RWPE2 (cell line): ENCODE measurements at regions not wholly inside any gene's neighbourhood (a gene's known extent, or its start where the extent isn't known, plus 50 kb on each side); places are given as distances from the start of the nearest gene placed in this dataset.

Experiments used
- ATAC-seq: fragments of 200-7000 bp; cut with Tn5 transposase; 3 replicates; pipeline ENCODE4 v1.9.1; 2021; ENCODE audit warnings: low read depth
- DNase-seq: peaks from one replicate; pipeline ENCODE4 v3.0.0-alpha.2; 2020; ENCODE audit warnings: low spot score
- H3K27ac ChIP-seq: fragments of 450-650 bp; 2 replicates; pipeline ENCODE4 v1.5.1; 2017; ENCODE audit warnings: mild to moderate bottlenecking; ENCODE audit not compliant: poor library complexity, severe bottlenecking
- H3K27me3 ChIP-seq: fragments of 250-450 bp; sonication (Bioruptor Pico); 2 replicates; pipeline ENCODE4 v1.5.1; 2021; ENCODE audit warnings: mild to moderate bottlenecking, moderate library complexity; ENCODE audit not compliant: insufficient read depth, poor library complexity, severe bottlenecking
- H3K36me3 ChIP-seq: fragments of 250-450 bp; sonication (Bioruptor Pico); 2 replicates; pipeline ENCODE4 v1.5.1; 2020; ENCODE audit warnings: low read depth, mild to moderate bottlenecking, moderate library complexity
- H3K4me1 ChIP-seq: fragments of 250-450 bp; sonication (Bioruptor Pico); 2 replicates; pipeline ENCODE4 v1.5.1; 2021; ENCODE audit warnings: mild to moderate bottlenecking, moderate library complexity; ENCODE audit not compliant: insufficient read depth, poor library complexity, severe bottlenecking
- H3K4me3 ChIP-seq: fragments of 250-450 bp; sonication (Bioruptor Pico); 2 replicates; pipeline ENCODE4 v1.5.1; 2021; ENCODE audit warnings: mild to moderate bottlenecking, moderate library complexity; ENCODE audit not compliant: severe bottlenecking
- H3K9me3 ChIP-seq: fragments of 250-450 bp; sonication (Bioruptor Pico); 2 replicates; pipeline ENCODE4 v1.5.1; 2021; ENCODE audit warnings: mild to moderate bottlenecking, moderate library complexity; ENCODE audit not compliant: severe bottlenecking
- TF ChIP-seq, protein P1 (sequence below): fragments of 450-650 bp; IDR thresholded peaks from one replicate; pipeline ENCODE4 v1.5.1; 2017; ENCODE audit warnings: mild to moderate bottlenecking, moderate library complexity; ENCODE audit not compliant: poor library complexity, severe bottlenecking

DNA sequence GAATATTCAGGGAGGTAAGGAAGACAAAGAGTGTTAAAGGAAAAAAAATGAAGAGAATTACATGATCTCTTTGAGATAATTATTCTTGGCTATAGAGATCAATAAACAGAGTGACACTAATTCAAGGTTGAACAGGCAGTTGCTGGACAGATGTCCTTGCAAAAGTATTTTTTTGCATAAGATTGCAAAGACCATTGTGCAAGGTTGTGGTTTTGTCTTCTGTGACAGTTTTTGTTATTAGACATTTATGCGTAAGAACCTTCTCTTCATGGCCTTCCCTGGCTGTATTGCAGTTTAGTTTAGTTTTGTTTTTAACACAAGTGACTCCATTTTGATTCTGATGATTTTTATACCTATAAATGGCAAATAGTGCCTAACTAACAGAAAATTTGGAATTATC lies 682.8 kb upstream of the ARPP21 start:
- Histone ChIP-seq H3K36me3 (no peaks in the 10 kb centered on the region), H3K4me1 (no peaks in the 10 kb centered on the region), H3K9me3 (no peaks in the 10 kb centered on the region), H3K27ac (no peak overlapping the region), H3K27me3 (no peaks in the 10 kb centered on the region), H3K4me3 (no peak overlapping the region)
- TF ChIP-seq, protein P1, sequence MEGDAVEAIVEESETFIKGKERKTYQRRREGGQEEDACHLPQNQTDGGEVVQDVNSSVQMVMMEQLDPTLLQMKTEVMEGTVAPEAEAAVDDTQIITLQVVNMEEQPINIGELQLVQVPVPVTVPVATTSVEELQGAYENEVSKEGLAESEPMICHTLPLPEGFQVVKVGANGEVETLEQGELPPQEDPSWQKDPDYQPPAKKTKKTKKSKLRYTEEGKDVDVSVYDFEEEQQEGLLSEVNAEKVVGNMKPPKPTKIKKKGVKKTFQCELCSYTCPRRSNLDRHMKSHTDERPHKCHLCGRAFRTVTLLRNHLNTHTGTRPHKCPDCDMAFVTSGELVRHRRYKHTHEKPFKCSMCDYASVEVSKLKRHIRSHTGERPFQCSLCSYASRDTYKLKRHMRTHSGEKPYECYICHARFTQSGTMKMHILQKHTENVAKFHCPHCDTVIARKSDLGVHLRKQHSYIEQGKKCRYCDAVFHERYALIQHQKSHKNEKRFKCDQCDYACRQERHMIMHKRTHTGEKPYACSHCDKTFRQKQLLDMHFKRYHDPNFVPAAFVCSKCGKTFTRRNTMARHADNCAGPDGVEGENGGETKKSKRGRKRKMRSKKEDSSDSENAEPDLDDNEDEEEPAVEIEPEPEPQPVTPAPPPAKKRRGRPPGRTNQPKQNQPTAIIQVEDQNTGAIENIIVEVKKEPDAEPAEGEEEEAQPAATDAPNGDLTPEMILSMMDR = no peak
- ATAC-seq (no peak), DNase-seq (no peak)

DNA sequence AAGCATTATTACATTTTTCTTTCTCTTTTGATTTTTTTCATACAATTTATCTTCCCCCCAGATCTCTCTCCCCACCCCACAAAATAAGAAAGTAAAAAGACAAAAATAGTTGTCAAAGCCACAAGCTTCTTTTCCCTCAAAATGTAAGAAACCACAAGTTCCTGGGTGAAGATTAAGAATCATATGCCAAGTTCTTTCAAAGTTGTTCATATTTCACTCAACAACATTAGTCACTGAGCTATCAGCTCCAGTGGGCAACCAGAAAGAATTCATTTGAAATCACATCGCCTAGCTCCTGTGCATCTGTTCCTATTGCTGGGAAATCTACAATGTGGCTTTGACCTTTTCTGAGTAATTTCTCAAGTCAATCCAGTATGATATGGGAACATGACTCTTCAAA lies 681.6 kb upstream of the ARPP21 start:
- DNase-seq = no peak
- no peaks in the 10 kb centered on the region for H3K4me1 ChIP-seq
- no peak overlapping the region for H3K27ac ChIP-seq
- no peak for ATAC-seq
- H3K36me3 ChIP-seq = no peaks in the 10 kb centered on the region
- no peak overlapping the region for H3K4me3 ChIP-seq
- TF ChIP-seq, protein P1 = no peak
- H3K27me3 ChIP-seq = no peaks in the 10 kb centered on the region
- H3K9me3 ChIP-seq = no peaks in the 10 kb centered on the region

DNA sequence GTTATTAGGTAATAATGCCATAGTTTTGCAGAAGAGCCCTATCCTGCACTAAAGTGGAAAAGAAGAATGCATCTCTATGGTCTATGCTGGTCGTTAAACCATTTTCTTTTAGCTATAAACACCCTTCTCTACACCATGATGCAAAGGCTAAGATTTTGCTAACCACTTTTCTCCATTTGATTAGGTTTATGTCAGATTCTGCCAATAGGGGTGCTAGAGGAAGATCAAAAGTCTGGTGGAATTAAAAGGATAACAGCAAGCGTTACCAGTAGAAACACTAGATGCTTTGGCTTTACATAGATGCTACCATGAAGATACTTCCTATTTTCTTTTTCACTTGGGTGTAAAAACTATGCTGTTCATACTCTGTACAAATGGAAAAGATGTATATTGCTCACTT lies 669.8 kb upstream of the ARPP21 start:
- no peak for ATAC-seq
- H3K4me1 ChIP-seq = no peaks in the 10 kb centered on the region
- no peaks in the 10 kb centered on the region for H3K9me3 ChIP-seq
- no peak for DNase-seq
- H3K4me3 ChIP-seq = no peak overlapping the region
- H3K36me3 ChIP-seq = no peaks in the 10 kb centered on the region
- no peak overlapping the region for H3K27ac ChIP-seq
- TF ChIP-seq, protein P1 = no peak
- no peaks in the 10 kb centered on the region for H3K27me3 ChIP-seq

DNA sequence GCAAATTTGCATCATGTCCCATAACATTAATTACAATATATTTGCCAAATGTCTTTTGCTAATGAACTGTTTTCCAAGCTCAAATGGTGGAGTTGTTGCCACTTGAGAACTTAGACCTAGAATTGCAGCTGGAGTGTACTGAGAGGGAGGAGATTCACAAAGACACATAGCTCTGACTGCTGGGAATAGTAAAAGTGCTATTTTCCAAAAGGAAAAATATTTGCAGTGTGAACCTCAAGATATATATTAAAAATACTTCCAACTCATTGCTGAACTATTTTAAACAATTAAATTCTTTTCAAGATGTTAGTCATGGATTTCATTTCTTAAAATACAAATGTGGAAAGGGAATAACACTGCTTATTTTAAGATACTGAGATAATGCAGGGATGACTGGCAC lies 666.8 kb upstream of the ARPP21 start:
- TF ChIP-seq, protein P1 = no peak
- H3K4me3 ChIP-seq = no peak overlapping the region
- no peaks in the 10 kb centered on the region for H3K36me3 ChIP-seq
- ATAC-seq (no peak), DNase-seq (no peak)
- no peaks in the 10 kb centered on the region for H3K4me1 ChIP-seq
- H3K9me3 ChIP-seq = no peaks in the 10 kb centered on the region
- no peaks in the 10 kb centered on the region for H3K27me3 ChIP-seq
- no peak overlapping the region for H3K27ac ChIP-seq

DNA sequence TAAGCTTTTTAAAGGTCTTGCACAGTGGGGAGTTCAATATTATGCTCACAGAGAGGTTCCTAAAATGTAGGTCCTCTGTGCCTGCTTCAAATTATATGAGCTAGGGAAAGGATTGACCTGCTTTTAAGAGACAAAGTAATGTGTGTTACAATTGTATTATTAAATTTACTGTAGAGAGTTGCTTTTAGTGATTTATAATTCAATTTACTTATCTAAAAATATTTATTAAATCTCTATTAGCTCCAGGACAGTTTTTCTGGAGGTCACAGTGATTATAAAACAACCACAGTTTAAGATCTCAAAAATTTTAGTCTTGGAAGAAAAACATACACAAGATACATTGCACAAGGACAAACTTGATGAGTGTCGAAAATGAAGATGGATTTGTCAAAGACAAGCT lies 665.7 kb upstream of the ARPP21 start:
- DNase-seq (no peak), ATAC-seq (no peak)
- H3K27ac ChIP-seq = no peak overlapping the region
- no peaks in the 10 kb centered on the region for H3K36me3 ChIP-seq
- no peak overlapping the region for H3K4me3 ChIP-seq
- TF ChIP-seq, protein P1 = no peak
- no peaks in the 10 kb centered on the region for H3K4me1 ChIP-seq
- H3K27me3 ChIP-seq = no peaks in the 10 kb centered on the region
- no peaks in the 10 kb centered on the region for H3K9me3 ChIP-seq
